HG03457 (cell line): ENCODE measurements at regions not wholly inside any gene's neighbourhood (a gene's known extent, or its start where the extent isn't known, plus 50 kb on each side); places are given as distances from the start of the nearest gene placed in this dataset.

Experiments used
- ATAC-seq: cut with Tn5 transposase; IDR thresholded peaks from one replicate; pipeline ENCODE4 v1.9.1; 2021; ENCODE audit warnings: moderate number of reproducible peaks; ENCODE audit not compliant: unreplicated experiment

DNA sequence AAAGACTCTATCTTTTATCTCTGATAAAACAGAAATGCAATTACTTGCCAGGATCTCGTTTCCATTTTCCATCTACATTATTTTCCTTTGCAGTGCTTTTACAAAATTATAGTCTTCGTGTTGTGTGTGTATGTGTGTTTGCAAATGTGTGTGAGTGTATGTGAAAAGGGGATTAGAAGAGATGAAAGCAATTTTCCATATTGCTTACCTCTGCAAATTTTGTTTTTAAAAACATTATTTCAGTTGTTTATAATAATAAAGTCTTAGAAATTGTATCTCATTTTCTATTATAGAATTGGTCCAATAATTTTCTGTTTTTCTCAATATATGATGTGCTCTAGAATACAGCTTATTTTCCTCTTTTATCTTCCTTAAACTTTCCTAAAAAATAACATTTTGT lies 421.3 kb upstream of the ANKRD30A start:
- no peak for ATAC-seq

DNA sequence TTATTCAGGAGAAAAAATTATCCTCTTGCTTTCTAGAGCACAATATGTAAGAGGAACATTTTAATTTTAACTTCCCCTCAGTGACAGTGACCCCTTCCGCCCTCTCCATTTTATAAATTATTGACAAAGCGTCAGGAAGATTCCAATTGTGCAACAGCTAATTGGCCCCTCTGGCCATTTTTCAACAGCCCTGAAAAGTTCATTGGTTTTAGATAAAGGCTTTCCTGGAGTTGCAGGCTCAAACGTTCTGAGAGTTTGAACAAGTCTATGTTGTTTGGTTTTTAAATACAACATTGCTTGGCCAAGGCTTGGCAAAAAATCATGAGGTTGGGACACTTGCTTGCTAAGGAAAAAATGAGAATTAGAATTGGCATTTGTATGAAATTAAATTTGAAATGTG lies 422.2 kb upstream of the ANKRD30A start:
- ATAC-seq, result no peak

DNA sequence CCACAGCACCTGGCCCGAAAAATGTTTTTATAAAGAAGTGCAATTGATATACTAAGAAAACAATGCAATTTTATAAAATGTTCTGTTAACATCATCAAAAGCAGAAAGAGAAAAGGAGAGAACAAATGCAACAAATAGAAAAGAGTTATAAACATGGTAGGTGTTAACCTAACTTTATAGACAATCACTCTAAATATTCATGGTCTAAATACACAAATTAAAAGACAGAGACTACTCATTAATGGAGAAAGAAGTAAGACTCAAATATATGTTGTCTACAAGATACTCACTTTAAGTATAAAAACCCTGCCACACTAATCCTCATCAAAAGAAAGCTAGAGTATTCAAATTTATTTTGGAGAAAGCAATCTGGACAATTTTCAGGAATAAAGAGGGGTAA lies 425.3 kb upstream of the ANKRD30A start:
- ATAC-seq, result no peak

DNA sequence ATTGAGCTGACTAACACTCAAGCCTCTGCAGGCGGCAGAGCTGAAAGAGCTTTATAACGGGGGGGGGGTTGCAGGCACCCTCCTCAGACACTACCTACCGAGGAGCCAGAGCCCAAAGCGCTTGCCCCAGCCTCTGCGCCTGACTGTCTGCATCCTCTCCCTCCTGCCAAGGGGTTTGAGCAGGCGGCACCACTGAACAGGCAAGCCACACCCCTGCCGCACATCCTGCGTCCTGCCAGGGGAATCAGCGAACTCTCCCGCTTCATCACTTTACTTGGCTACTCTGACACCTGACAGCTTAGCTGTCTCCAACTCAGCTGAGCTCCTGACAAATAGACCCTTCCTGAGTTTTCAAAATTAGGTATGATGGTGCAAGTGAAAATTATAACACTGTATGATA lies 432.6 kb upstream of the ANKRD30A start:
- no peak for ATAC-seq

DNA sequence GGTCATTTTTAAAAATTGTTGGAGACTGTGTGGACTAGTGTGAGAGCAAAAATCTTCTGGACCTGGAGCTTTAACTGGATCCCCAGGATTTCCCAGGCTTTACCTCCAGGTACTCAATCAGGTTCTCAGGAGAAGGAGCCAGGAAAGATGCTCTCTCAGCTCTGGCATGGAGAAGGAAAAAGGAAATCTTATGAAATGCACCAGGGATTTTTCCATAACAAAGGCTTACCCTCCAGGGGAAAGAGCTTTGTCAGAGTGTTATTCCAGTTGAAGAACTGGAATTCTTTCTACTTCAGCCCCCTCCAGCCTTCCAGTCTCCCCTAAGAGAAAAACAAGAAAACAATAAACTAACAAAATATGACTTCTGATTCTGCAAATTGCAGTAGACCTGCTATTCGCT lies 436.7 kb upstream of the ANKRD30A start:
- ATAC-seq, result no peak

DNA sequence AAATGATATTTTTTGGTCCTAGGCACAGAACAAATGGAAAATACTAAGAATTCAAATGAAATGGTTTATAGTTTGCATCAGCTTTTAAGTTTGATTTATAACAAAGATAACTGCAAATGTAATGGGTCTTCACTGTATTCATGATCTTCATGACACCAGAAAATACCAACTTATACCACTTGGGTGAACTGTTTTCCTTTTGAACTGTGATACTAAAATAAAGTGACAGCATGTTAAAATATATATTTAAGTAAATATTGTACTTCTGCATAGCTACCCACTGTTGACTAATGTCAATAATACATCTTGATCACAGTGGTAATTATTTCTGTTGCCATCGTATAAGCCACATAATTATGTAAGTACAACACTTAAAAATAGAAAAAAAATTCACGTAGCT lies 442.0 kb upstream of the ANKRD30A start:
- no peak for ATAC-seq

DNA sequence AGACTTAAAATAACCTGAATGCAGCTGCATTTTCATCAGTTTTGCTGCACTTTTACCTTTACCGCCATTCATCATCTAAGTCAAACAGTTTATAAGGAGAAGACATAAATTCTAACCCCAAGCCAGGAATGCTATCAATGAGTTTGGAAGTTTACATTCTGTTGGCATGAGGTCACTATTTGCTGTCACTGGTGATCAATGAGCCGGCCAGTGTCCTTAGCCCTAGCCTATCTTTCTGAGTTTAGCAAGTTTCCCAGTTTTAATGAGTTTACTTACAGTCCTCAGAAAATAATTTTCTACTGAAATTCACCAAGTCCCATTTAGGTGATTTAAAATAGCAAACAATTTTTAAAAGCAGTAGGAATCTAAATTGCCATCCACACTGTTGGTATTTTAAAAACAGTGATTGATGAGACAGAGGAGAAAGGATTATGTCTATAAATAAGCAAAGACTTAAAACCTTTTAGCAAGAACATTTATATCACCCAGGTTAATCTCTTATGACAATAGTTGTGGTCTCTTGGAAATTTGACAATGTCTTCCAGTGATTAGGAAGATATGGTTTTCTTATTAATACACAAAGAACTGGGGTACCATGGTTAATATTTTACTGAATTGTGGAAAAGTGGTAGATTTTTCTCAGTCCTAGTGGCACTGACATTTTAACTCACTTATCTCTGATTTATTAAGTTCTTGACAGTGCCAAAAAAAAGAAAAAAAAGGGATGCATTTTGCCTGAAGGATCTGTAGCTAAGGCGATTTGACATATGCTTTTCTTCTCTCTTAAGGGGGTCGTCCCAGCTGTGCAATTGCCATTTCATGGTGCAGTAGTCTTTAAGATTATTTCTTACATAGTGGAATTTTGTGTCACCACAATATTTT lies 443.4 kb upstream of the ANKRD30A start:
- ATAC-seq, result no peak

DNA sequence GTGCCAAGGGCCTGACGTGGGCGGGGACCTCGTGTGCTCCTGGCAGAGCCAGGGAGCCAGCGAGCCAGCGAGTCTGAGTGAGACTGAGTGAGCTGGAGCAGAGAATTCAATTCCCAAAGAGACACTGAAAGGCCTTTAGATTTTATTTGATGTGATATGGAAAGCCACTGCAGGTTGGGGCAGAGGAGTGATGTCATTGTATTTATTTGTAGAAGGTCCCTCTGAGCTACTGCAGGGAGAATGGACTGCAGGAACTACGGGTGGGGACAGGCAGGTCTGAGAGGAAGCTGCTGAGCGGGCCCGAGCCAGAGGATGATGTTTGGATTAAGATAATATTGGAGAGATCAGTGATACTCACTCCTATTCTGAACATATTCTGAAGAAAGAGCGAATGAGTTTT lies 445.8 kb upstream of the ANKRD30A start:
- ATAC-seq, result no peak

DNA sequence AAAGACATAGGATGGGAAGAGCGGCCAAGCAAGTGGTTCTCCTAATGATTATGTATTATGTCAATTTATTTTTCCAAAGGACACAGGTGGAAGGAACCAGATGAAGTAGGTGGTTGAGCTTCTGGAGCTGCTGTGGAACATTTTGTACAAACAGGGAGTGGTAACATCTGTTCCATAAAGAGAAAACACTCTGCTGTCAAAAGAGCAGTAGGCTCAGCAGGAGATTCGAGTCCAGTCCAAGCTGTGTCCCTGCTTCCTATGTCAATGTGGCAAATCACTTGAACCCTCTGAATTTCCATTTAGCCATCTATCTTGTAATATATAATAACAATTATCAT lies 448.0 kb upstream of the ANKRD30A start:
- no peak for ATAC-seq

DNA sequence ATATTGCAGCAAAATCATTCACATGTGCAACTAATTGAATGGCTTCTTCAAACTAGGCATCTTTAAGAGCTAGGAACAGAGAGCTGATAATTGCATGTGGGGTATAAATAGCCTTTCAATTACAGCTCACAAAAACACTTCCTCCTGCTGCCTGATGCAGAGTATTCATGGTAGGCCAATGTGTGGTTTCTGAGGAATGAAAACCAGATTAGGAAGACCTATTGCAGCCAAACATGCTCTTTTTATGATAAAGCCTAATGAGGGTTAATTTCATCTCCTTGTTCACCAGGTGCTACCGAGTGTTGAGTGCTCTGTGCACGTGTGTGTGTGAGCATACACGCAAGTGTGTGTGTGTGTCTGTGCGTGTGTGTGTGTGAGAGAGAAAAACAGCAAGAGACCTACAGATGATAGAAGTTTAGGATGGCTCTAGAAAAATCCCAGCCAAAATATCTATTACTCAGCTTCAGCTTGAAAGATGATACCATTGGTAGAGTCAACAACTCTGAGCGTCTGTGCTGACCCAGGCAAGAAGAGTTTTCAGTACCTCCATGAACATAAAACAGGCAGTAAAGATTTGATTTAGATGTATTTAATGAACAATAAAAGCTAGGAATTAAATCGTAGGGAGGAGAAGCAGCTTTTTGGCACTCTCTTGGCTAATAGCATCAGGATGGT lies 448.5 kb upstream of the ANKRD30A start:
- ATAC-seq, result no peak

DNA sequence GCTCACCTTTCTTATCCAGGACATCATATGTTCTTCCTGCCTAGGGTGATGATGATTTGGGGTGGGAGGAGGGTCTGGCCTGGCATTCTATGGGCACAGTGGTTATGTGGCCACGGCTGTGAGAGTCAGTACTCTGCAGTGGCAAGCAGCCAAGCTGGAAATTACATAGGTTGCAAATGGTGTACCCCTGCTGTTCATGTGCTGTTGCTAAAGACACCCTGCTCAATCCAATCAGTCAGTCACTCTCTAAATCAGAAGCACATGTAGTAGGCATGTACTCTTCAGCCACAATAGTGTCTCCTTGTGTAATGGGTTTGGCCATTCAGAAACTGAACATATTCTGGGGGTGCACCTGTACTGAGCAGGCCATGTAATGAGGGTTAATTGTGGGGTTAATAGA lies 449.1 kb upstream of the ANKRD30A start:
- no peak for ATAC-seq

DNA sequence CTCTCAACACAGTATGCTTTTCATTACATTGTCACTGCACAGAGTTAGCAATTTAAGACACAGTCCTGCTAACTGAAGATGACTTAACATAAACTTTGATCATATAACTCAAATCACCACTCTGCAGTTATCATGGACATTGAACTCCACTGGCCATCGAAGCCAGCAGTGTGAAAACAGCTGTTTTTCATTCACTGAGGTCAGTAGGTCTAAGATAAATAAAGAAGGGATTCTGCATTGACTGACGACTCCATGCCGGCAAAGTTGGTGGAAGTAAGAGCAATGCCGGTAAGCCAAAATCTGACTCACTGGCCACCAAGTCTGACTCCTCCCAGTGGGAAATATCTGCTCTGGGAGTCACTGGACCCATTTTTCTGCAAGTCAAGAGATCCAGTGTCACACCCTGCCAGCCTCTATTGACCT lies 449.9 kb upstream of the ANKRD30A start:
- ATAC-seq, result no peak

DNA sequence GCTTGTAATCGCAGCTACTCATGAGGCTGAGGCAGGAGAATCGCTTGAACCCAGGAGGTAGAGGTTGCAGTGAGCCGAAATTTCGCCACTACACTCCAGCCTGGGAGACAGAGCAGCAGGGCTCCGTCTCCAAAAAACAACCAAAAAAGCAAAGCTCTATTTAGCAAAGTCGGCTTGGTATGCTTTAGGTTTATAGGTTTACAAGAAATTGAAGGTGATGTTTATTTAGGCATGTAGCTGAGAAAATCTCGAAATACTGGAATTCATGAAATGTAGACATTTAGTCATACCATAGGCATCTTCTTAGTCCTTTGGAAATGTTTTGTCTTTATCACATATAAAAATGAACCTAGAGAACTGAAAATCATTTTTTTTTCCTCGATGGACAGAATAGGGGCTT lies 453.8 kb upstream of the ANKRD30A start:
- ATAC-seq, result no peak

DNA sequence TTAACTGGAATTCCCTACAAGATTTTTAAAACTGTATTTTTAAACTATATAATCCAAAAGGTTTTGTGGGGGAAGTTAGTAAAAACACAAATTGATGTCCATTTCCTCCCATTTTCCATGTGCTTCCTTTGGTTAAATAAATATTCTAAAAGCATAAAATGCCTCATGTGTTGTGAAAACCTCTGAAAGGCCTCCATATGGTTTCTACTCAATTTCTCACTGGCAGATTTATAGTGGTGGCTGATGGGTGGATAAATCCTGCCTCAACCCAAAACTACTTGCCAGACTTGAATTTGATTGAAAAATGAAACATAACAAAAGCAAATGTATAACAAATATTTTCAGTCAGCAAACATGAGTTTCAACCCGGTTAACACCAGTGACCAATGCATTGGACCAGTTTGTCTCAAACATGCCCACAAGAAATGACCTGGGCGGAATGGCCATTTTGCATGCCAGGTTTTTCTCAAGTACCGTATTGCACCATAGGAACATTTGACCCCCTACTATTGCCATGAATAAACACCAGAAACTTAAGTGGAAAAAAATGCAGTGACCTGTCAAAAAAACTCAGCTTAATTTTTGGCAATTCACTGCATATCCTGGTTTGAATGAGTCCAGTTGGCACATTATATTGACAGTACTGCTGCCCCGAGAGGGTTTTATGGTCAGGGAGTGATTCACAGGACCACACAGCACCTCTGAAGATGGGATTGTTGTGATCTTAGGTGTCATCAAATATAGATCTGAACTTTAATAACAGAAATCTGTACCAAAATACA lies 454.6 kb upstream of the ANKRD30A start:
- no peak for ATAC-seq

DNA sequence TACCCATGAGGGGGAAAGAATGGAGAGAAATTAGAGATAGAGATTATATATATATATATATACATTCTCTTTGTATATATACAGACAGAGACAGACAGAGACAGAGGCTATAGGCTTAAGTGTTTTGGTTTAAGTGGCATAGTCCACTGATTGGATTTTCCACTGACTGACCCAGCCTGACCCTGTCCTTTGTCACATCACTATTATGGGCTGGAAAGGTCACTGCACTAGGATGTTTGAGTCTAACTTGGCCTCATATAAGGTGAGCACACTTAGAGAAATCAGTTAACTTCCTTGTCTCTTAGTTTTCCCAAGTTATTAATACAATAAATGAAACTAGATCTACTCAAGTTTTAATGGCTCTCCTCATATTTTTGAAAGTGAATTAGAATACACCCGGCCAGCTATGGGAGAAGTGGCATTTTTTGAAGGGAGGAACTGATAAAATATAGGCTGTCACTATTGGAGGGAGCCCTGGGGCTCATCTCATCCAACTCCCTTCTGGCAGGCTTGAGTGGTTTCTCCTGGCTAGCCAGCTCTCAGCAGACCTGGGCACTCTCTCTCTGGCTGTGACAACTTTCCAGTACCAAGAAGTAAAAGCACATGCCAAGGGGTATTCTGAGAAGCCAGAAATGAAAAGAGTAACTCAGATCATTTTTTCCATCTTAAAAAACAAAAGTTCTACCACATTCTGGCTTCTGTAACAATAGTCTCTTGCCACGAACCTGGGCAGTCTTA lies 455.6 kb upstream of the ANKRD30A start:
- ATAC-seq, result no peak

DNA sequence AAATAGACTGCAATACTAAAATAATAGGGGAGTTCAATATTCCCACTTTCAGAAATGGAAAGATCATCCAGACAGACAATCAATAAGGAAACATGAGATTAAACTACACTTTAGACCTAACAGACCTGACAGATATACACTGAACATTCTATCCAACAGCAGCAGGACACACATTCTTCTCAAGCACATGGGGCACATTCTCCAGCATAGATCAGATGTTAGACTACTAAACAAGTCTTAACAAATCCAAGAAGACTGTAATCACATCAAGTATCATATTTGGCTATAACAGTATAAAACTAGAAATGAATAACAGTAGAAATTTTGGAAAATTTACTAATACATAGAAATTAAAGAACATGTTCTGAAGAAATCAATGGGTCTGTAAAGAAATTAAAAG lies 458.9 kb upstream of the ANKRD30A start:
- ATAC-seq, result no peak

DNA sequence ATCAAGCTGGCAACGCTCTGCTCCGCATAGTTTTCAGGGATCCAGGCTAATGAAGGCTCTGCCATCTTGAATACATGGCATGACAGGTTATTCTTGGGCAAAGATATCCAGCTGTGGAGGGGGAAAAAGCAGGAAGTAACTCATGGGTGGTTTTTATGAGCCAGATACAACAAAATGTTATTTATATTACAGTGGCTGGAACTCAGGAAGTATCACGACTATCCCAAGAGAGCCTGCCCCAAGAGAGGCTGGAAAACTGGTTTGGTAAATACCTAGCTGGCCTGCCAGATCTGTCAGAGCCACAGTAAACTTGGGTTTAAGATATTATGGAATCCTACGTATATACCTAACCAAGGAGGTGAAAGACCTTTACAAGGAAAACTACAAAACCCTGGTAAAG lies 462.8 kb upstream of the ANKRD30A start:
- no peak for ATAC-seq

DNA sequence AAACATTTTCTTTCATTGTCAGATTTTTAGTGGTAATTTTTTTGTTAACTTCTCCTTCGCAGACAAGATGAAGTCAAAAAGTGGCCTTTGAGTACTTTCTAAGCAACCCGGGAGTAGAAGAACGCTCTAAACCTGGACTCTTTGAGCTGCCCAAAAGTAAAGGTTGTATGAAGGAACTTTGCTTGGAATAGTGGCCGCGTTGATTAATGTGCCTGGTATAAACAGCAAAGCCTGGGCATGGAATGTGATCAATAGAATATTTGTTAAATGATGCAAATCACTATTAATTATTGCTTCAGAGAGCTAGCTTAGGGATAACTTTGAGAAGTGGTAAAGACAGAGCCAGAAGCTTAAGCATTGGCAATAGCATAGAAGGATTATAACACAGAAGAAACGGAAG lies 475.1 kb upstream of the ANKRD30A start:
- ATAC-seq, result no peak

DNA sequence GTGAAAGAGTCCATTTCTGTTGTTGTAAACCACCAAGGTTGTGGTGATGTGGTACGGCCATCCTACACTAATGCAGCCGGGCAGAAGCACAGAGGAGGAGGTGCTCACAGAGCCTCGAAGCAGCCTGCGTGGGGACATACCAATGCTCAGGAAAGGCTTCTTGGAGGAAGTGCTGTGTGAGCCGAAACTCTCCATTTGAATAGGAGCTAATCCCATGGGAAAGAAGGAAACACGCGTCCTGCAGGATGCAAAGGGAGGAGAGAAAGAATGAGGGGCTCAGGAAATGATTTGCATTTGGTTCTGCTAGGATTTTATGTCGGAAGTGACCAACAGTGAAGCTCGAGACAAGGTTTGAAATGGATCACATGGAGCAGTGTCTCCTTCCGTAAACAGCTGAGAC lies 477.9 kb upstream of the ANKRD30A start:
- ATAC-seq, result no peak

DNA sequence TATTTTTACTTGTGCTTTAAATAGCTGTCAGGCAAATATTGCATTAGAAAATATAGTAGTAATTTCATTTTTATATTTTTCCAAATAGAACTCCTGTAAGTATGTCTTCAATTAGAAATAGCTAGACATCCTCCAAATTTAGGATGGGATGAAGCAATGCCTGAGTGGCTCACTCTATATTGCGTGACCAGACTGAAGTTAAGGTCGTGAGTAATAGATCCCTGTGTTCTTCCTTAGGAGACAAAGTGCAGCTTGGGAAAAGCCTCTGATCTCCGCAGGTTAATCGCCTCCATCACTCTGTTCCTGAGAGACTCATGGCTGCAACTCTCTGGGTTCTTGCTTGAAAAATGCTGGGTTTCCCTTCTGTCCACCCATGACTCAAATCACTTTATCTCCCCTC lies 484.8 kb upstream of the ANKRD30A start:
- no peak for ATAC-seq

DNA sequence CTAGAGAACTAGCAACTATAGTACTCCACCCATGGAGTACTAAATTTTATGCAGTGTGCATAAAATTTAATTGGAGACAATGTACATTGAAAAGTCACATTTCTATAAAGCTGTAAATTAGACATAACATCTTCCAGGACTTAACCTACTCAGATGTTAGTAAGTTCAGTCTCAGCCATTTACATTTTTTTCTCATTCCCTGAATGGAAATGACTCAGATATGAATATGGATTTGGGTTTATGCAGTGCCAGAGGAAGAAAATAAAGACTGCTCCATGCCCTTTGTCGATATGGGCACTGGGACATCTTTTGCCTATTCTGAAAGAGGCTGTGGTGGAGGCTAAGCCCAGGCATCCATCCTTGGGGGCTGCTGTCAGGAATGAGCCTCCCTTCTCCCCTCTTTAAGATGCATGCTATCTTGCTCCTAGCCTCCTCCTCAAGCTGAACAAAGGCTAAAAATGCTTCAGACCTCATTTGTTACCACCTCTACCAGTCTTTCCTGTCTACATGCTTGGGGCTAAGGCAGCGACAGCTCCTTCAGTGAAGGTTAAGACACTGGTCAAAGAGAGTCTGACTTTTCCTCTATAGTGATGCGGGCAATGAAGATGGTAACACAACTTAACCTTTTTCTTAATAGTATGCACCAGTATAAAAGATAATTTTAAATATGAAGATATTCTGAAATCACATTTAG lies 486.8 kb upstream of the ANKRD30A start:
- ATAC-seq, result no peak
